Natural killer cell treated with Interleukin-12 subunit alpha and Interleukin-12 subunit beta and Interleukin-15 and Interleukin-18, amount 100 ng/mL, for 72 hours (primary cell): ENCODE measurements at regions not wholly inside any gene's neighbourhood (a gene's known extent, or its start where the extent isn't known, plus 50 kb on each side); places are given as distances from the start of the nearest gene placed in this dataset.
"Not testable (repeated sequence)": the region's sequence is repeated elsewhere in the genome, so short reads cannot be mapped to it uniquely, and the experiment has no call there.

Experiments used
- ATAC-seq, 2 donors: fragments of 150-1000 bp; cut with Tn5 transposase in 1 of 2; sonication (Bioruptor Pico), chemical (Tn5 transposase) in 1 of 2; 2 replicates each; pipeline ENCODE4 v1.10.0; 2021
- DNase-seq: peaks from one replicate; pipeline ENCODE4 v3.0.0; 2022; ENCODE audit warnings: low spot score
- H3K27ac Mint-ChIP-seq, 2 donors: 1 replicate in 1 of 2; 2 replicates in 1 of 2; pipeline ENCODE4 v1.8.0; 2022; ENCODE audit warnings: mixed read lengths in 2 of 2, mild to moderate bottlenecking in 1 of 2, moderate library complexity in 1 of 2
- H3K27me3 Mint-ChIP-seq, 2 donors: 1 replicate in 1 of 2; 2 replicates in 1 of 2; pipeline ENCODE4 v1.8.0; 2022; ENCODE audit warnings: mixed read lengths in 2 of 2
- H3K36me3 Mint-ChIP-seq: one replicate; pipeline ENCODE4 v1.8.0; 2022; ENCODE audit warnings: mixed read lengths
- H3K4me1 Mint-ChIP-seq, 2 donors: 1 replicate in 1 of 2; 2 replicates in 1 of 2; pipeline ENCODE4 v1.8.0; 2022; ENCODE audit warnings: low read depth in 2 of 2, mixed read lengths in 2 of 2, mild to moderate bottlenecking in 1 of 2
- H3K4me3 Mint-ChIP-seq: one replicate; pipeline ENCODE4 v1.8.0; 2022; ENCODE audit warnings: mixed read lengths
- H3K9me3 Mint-ChIP-seq: 2 replicates; pipeline ENCODE4 v1.8.0; 2022; ENCODE audit warnings: mixed read lengths

GRCh38 chr6:132020918-132021317 lies 69.7 kb upstream of the CCN2 start:
- not testable (repeated sequence) for H3K9me3 Mint-ChIP-seq, H3K27me3 Mint-ChIP-seq, H3K27ac Mint-ChIP-seq, H3K4me3 Mint-ChIP-seq, DNase-seq, ATAC-seq, H3K36me3 Mint-ChIP-seq, H3K4me1 Mint-ChIP-seq

DNA sequence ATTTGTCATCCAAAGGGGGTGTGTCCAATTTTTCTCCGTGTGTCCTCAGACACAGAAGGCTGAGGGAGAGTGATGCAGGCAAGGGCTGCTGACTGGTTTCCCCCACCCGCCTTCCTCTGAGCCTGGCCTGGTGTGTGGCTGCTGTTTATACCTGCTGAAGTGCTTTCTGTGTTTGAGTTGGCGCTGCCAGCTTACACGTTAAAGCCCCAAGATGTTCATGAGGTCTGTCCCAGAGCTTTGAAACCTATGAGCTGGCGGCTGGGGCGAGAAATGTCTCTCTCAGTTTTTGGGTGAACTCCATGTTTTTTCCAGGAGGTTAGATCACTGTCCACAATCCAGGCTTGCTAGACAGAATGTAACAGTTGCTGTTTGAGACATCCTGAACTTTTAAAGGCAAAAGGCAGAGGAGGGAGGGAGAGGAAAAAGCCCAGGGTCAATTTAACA lies 69.0 kb upstream of the CCN2 start:
- H3K4me1 Mint-ChIP-seq, result no peaks in the 10 kb centered on the region
- DNase-seq (no peak), ATAC-seq (no peak)
- H3K27ac Mint-ChIP-seq, result no peak overlapping the region
- peaks cover 3% of the 10 kb centered on the region for H3K9me3 Mint-ChIP-seq
- no peaks in the 10 kb centered on the region for H3K27me3 Mint-ChIP-seq
- H3K36me3 Mint-ChIP-seq, result no peaks in the 10 kb centered on the region
- H3K4me3 Mint-ChIP-seq, result no peak overlapping the region

- DNase-seq, result no peak
- no peaks in the 10 kb centered on the region for H3K27me3 Mint-ChIP-seq
- H3K4me1 Mint-ChIP-seq, result no peaks in the 10 kb centered on the region
- H3K4me3 Mint-ChIP-seq, result no peak overlapping the region
- H3K9me3 Mint-ChIP-seq, result peaks cover 3% of the 10 kb centered on the region
- ATAC-seq, result no peak
- no peaks in the 10 kb centered on the region for H3K36me3 Mint-ChIP-seq
- H3K27ac Mint-ChIP-seq, result no peak overlapping the region
Observed at GRCh38 chr6:132019586-132019985, 68.4 kb upstream of the CCN2 start.

DNA sequence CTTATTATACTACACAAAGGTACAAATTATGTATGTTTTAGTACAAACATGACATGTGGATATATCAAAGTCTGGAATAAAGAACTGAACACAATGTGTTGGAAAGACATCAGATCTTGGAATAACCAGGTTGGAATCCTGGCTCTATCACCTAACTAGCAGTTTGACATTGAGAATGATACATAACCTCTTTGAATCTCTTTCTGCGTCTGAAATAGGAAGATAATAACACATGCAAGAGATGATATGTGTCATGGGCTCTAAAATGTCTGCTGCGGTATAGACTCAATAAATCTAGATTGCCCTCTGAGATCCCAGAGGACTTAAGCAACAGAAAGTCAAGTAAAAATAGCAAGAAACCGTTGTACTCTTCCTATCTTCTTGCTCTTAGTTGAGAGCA lies 66.8 kb upstream of the CCN2 start:
- ATAC-seq (no peak), DNase-seq (no peak)
- H3K4me1 Mint-ChIP-seq, result no peaks in the 10 kb centered on the region
- no peak overlapping the region for H3K4me3 Mint-ChIP-seq
- H3K36me3 Mint-ChIP-seq, result no peaks in the 10 kb centered on the region
- no peak overlapping the region for H3K27ac Mint-ChIP-seq
- H3K9me3 Mint-ChIP-seq, result no peaks in the 10 kb centered on the region
- H3K27me3 Mint-ChIP-seq, result no peaks in the 10 kb centered on the region

DNA sequence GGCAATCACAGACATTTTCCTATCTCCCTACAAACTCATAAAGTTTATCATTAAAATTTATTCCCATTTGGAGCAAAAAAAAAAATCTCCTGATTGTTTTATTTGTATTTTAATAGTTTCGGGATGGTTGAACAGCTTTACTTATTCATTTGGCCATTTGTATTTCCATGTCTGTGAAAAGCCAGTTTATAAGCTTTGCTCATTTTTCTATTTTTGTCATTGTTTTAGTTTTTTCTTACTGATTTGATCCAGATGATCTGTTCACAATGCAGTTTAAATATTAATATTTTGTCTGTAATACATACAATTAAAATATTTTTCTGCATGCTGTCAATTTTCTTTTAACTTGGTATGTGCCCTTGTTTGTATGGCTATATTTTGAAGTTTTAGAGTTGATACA lies 65.2 kb upstream of the CCN2 start:
- no peak for DNase-seq
- H3K27ac Mint-ChIP-seq, result no peak overlapping the region
- no peak for ATAC-seq
- H3K4me1 Mint-ChIP-seq, result no peaks in the 10 kb centered on the region
- H3K4me3 Mint-ChIP-seq, result no peak overlapping the region
- H3K27me3 Mint-ChIP-seq, result no peaks in the 10 kb centered on the region
- H3K36me3 Mint-ChIP-seq, result no peaks in the 10 kb centered on the region
- no peaks in the 10 kb centered on the region for H3K9me3 Mint-ChIP-seq

DNA sequence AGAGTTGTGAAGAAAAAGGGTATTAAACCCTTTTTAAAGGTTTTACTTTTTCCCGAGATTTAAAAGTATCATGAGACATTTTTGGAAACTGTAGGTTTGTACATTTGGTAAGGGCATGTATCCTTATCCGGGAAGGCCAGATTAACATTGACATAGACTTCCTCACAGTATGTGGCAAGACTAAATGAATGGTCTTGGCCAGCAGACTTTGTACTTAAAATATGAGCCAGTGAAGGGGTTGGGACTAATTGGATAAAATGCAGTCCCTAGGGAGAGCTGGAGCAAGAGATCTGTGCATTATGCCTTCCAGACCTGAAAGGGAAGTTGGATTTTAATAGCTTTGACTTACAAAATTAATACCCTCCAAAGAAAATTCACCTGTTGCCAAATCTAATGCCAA lies 60.4 kb upstream of the CCN2 start:
- DNase-seq (no peak), ATAC-seq (no peak)
- Mint-ChIP-seq H3K4me1 (no peaks in the 10 kb centered on the region), H3K27me3 (no peaks in the 10 kb centered on the region), H3K27ac (no peak overlapping the region), H3K36me3 (no peaks in the 10 kb centered on the region), H3K9me3 (no peaks in the 10 kb centered on the region), H3K4me3 (no peak overlapping the region)

DNA sequence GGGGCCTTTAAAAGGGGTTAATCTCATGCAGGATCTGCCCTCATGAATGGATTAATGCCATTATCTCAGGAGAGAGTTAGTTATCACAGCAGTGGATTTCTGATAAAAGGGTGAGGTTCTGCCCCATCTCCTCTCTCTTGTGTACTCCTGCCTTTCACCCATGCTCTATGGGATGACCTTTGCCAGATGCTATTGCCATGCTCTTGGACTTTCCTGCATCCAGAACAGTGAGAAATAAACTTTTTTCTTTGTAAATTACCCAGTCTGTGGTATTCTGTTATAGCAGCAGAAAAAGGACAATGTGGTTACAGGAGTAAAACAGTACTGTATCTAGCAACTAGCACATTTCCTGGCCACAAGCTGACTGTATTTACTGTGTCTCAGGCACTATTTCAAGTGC lies 58.0 kb upstream of the CCN2 start:
- Mint-ChIP-seq H3K4me3 (no peak overlapping the region), H3K27ac (no peak overlapping the region), H3K4me1 (no peaks in the 10 kb centered on the region), H3K9me3 (no peaks in the 10 kb centered on the region), H3K27me3 (no peaks in the 10 kb centered on the region), H3K36me3 (no peaks in the 10 kb centered on the region)
- DNase-seq (no peak), ATAC-seq (no peak)

DNA sequence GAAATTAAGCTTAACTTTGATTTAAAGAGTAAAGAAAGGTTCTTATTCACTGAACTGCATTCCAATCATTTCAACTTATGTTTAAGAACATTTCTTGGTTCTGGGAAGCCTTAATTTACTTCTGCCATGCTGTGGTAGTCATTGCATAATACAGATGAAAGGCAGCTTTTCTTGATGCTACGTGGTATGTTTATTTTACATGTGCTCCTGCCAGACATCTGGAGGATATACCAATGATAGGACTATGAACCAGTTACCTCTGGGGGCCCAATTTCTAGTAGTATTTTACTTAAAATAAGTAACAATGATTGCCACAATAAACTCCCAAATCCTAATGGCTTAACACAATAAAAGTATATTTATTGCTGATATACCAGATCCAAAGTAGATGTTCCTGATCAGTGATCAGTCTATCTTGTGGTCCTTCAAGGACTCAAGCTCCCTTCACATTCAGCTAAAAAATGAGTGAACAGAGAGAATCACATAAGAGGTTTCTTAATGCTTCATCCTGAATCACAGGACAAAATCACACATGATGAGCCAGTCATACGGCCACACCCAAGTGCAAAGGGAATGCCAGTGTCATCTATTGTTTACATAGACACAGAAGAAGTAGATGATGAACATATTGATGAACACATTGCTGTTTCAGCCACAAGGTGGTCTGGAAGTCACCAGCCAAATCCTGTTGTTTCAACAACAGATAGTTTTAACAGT lies 56.5 kb upstream of the CCN2 start:
- Mint-ChIP-seq H3K9me3 (peaks cover 5% of the 10 kb centered on the region), H3K27me3 (no peaks in the 10 kb centered on the region), H3K36me3 (no peaks in the 10 kb centered on the region), H3K27ac (no peak overlapping the region), H3K4me1 (no peaks in the 10 kb centered on the region), H3K4me3 (no peak overlapping the region)
- no peak for DNase-seq
- ATAC-seq, result no peak

DNA sequence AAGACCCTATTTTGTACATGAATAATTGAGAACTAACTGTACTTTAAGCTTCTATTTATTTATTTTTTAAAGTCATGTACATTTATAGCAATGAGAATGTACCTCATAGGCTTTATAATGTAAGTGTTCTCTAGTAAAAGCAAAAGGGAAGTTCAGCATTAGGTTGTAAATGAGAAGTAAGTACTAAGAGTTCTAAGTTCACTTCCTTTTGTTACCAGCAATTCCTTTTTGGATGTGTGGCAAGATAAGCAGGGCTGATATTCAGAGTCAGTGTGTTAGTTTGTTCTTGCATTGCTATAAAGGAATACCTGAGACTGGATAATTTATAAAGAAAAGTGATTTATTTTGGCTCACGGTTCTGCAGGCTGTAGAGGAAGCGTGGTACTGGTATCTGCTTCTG lies 54.0 kb upstream of the CCN2 start:
- DNase-seq (no peak), ATAC-seq (no peak)
- H3K27me3 Mint-ChIP-seq, result no peaks in the 10 kb centered on the region
- H3K36me3 Mint-ChIP-seq, result no peaks in the 10 kb centered on the region
- no peak overlapping the region for H3K27ac Mint-ChIP-seq
- H3K4me1 Mint-ChIP-seq, result no peaks in the 10 kb centered on the region
- no peak overlapping the region for H3K4me3 Mint-ChIP-seq
- H3K9me3 Mint-ChIP-seq, result peaks cover 8% of the 10 kb centered on the region

GRCh38 chr6:132004668-132005067 lies 53.5 kb upstream of the CCN2 start:
- H3K27me3 Mint-ChIP-seq, result no peaks in the 10 kb centered on the region
- ATAC-seq (no peak), DNase-seq (no peak)
- H3K36me3 Mint-ChIP-seq, result no peaks in the 10 kb centered on the region
- H3K4me1 Mint-ChIP-seq, result no peaks in the 10 kb centered on the region
- H3K9me3 Mint-ChIP-seq, result peaks cover 8% of the 10 kb centered on the region
- no peak overlapping the region for H3K4me3 Mint-ChIP-seq
- no peak overlapping the region for H3K27ac Mint-ChIP-seq

DNA sequence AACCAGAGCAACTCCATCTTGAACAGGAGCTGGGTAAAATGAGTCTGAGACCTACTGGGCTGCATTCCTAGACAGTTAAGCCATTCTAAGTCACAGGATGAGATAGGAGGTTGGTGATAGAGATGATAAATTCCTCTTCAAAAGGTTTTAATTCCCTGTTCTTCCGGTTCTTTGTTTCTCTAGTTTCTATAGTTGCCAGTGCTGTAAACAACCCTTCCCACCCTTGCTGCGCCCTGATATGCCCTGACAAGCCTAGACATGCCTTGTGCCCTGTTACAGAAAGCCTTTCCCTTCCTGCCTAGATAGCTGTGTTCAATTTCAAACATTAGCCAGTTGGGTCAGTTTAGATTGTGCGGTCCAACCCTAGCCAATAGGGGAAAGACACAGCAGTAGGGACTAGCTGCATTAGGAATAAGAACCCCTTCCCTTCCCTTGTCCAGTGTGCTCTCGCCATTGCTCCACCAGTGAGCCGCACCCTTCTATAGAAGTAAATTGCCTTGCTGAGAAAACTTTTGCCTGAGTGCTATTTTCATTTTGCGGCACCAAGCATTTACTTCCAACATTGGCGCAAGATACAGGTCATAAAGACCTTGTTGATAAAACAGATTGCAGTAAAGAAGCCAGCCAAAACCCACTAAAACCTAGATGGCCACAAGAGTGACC lies 52.5 kb upstream of the CCN2 start:
- H3K4me3 Mint-ChIP-seq, result no peak overlapping the region

More for the DNA sequence above, 52.5 kb upstream of the CCN2 start:
- H3K4me1 Mint-ChIP-seq, result no peaks in the 10 kb centered on the region
- ATAC-seq, result no peak
- H3K9me3 Mint-ChIP-seq, result peaks cover 8% of the 10 kb centered on the region
- no peak overlapping the region for H3K27ac Mint-ChIP-seq
- DNase-seq, result no peak
- H3K27me3 Mint-ChIP-seq, result no peaks in the 10 kb centered on the region
- no peaks in the 10 kb centered on the region for H3K36me3 Mint-ChIP-seq
